Posterior cingulate gyrus (tissue), 11 donors: ENCODE measurements at regions not wholly inside any gene's neighbourhood (a gene's known extent, or its start where the extent isn't known, plus 50 kb on each side); places are given as distances from the start of the nearest gene placed in this dataset.
A peak's percentile ranks its signal among the peaks of the same experiment; 100 is the strongest.
"Not testable (repeated sequence)": the region's sequence is repeated elsewhere in the genome, so short reads cannot be mapped to it uniquely, and the experiment has no call there.

Source experiments
- DNase-seq, 10 donors: peaks; one replicate each; pipeline versions ENCODE4 v3.0.0 to v3.0.0-alpha.2; 2020 to 2021; ENCODE audit warnings: mixed read lengths in 3 of 10
- intact Hi-C: fragments of 100-400 bp; cut with DNase I; formaldehyde crosslinking; loops from one replicate; pipeline ENCODE4 v1.15.1; 2023

DNA sequence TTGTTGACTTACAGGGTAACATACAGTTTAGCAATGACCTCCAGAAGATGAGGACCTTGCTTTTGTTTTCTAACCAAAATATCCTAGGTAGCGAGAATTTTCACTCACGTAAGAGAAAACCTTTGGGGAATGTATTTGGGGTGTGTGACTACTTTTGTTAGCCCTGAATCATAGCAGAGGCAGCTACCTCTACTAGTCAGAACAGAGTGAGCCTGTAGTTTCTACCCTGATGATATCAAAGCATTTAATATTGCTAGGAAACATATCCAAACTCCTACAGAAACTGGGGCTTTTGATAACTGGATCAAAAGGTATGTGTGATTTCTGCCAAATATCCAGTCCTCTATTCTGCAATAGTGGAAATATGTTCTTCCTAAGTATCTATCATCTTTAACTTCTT, 462.6 kb upstream of the ZEB2 start:
- no peak for DNase-seq
- intact Hi-C loops: no loop called here

DNA sequence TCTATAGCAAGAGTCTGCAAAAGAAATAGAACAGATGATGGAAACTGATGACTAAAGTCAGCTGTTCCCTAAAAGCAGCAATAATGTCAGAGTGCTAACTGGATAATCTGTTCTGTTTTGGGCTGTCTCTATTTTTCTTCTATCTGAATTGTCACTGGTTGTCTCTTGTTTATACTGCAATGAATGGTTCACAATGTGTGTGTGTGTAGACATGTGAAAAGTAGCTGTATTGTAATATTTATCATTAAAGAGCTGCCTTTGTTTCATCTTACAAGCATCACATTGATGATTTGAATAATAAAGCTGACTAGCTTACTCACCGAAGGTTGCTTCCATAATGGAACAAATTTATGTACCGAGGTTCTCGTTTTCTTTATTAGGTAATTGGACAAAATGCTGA, 456.0 kb upstream of the ZEB2 start:
- intact Hi-C loops: no loop called here
- DNase-seq: no peak

DNA sequence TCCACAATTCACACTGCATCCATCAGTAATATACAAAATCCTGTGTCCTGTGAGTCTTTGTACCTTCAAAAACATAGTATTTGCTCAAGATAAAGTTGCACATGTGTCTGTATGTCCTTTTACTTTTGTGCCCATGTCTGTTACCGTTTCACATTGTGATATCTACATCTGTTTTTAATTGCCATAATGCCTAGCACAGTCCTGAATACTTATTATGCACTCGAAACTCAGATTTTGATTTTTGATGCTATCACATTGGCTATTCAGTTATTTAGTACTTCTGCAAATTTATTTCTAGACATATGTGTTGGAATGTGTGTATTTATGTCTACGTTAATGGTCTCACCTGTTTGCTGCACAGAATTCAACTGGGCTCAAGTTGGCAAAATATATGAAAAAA, 452.8 kb upstream of the ZEB2 start:
- intact Hi-C loops: no loop called here
- DNase-seq: no peak

DNA sequence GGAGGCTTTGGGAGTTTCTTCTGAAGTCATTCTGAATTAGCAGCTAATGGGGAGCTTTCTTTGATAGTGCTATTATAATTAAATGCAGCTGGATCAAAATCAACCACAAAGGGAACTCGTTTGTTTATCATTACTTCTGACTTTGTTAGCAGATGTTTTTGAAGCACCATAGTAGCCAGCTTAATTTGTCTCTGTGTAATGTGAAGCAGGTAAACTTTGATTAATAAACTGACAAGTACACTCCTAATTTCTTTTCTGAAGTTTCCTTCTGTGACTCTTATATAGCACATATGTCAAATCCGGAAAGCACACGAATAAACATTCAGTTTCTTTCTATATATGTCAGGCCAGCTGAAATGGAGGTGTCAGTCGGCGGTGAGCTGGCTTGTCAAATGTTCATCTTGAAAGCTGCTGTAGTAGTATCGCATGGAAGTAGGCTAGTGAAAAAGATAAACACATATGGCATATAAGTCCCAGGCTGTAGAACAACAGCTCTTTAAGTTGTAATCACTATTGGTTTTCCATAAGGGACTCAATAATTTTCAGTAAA, 451.9 kb upstream of the ZEB2 start:
- intact Hi-C loops: no loop called here
- no peak for DNase-seq

DNA sequence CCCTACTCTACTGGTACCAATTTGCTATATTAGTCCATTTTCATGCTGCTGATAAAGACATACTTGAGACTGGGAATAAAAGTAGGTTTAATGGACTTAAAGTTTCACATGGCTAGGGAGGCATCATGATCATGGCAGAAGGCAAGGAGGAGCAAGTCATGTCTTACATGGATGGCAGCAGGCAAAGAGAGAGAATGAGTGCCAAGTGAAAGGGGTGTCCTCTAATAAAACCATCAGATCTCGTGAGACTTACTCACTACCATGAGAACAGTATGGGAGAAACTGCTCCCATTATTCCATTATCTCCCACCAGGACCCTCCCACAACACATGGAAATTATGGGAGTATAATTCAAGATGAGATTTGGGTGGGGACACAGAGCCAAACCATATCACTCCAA, 450.5 kb upstream of the ZEB2 start:
- DNase-seq, intact Hi-C loops: not testable (repeated sequence)

DNA sequence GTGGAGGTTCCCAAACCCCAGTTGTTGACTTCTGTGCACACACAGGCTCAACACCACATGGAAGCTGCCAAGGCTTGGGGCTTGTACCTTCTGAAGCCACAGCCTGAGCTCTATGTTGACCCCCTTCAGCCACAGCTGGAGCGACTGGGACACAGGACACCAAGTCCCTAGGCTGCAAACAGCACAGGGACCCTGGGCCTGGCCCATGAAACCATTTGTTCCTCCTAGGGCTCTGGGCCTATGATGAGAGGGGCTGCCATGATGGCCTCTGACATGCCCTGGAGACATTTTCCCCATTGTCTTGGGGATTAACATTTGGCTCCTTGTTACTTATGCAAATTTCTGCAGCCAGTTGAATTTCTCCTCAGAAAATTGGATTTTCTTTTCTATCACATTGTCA, 449.6 kb upstream of the ZEB2 start:
- intact Hi-C loops: not testable (repeated sequence)
- peak in 1 of 10 donors; percentile 50 for DNase-seq

DNA sequence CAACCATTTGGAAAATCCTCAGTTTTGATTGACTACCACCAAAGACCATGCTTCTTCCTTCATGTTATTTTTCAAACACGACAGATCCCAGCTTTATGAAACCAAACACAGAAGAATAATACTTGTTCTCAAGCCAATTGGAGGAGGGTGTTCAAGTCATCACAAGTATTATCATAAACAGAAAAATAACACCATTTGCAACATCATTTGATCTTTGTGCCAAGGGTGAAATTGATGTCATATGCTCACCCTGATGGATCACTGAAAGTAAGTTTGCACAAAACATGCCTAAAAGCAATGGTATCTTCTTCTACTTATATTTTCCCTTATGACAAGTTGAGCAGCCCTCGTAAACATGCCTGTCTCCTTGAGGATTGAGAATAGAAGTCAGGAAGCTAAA, 448.0 kb upstream of the ZEB2 start:
- intact Hi-C loops: no loop called here

DNA sequence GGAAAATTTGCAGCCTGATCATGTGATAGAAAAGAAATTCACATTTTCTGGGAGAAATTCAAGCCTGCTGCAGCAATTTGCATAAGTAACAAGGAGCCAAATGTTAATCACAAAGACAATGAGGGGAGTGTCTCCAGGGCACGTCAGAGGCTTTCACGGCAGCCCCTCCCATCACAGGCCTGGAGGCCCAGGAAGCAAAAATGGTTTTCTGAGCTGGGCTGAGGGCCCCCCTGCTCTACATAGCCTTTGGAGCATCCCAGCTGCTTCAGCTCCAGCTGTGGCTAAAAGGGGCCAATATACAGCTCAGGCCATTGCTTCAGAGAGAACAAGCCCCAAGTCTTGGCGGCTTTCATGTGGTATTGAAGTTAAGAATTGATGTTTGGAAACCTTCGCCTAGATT, 445.3 kb upstream of the ZEB2 start:
- intact Hi-C loops: no loop called here

More for the DNA sequence above, 448.0 kb upstream of the ZEB2 start:
- no peak for DNase-seq

DNA sequence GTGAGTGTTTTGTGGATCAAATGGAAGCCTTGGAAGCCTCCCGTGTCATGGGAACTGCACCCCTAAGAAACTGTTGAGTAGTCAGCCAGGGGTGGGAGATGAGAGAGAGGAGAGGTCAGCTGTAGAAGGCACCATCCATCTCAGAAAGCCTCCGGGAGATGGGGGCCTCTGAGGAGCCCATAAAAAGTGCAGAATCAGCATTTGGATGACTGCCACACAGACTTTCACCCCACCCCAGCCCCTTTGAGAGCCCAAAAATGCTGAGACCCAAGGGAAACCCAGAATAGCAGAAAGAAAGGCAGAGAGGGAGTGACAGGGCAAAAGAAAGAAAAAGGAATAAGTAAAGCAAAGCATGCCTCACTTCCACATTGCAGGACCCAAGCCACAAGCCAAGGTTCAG, 443.1 kb upstream of the ZEB2 start:
- no peak for DNase-seq
- intact Hi-C loops: no loop called here

More for the DNA sequence above, 445.3 kb upstream of the ZEB2 start:
- DNase-seq: no peak

DNA sequence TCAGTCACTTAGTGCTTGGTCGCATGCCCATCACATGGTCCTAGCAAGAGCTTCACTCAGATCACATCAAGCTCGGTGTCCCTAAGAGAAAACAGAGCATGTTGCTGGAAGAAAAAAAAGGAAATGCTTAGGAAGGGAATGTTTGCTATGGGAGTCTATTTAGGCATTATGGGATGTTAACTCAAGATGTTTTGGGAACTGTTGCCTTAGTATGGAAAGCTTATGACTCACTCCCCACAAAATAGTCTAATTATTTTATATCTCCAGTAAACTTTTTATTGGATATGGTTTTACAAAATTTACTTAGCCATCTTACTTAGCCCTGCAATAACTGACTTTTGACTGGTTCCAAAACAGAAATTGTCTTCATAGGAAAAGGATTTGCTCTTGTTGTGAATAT, 439.5 kb upstream of the ZEB2 start:
- intact Hi-C loops: no loop called here
- no peak for DNase-seq

DNA sequence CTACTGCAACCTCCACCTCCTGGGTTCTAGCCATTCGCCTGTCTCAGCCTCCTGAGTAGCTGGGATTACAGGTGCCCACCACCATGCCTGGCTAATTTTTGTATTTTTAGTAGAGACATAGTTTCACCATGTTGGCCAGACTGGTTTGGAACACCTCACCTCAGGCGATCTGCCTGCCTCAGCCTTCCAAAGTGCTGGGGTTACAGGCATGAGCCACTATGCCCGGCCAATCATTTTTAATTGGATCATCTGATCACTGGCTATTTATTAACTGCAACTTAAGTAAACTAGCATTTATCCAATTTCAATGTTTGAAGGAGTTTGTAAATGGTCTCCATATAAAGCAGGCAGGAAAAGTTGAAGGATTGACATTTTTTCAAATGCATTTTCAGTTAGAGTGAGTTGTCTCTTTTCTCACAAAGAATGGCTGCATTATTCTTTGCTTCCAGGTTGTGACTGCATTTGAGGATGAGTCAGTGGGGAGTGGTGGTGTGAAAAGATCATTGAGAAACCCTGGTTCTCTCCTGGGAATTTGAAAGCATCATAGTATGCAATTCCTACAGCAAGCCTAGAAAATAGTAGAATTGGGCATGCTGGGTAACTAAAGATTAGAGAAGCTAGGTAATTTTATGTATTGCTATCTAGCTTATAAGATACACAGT, 431.1 kb upstream of the ZEB2 start:
- intact Hi-C loops: no loop called here
- DNase-seq: no peak

DNA sequence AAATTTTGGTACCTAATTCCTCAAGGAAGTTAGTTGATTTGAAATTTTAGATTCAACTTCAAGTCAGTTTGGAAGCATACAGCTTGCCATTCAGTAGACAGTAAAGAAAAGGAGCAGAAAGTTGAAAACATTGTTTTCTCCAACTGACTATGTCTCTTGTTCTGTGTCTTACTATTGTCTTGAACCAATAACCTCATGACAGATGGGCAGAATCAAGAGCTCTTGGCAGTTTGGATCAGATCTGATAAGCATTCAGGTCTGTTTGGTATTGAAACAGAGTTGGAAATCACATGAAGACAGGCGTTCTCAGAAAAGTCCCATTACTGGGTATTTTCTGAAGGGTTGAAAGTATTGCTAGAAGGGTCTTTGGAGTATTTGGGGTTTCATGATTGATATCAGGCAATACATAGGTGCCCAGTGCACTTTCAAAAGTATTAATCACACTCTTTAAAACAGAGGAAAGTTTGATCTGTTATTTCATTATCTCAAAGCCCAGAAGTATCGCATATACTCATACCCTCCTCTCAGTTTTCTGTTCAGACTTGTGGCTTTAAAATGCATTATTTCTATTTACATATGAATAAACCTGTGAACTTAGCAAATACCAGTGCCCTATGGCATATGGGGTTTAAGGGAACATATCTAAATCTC, 428.4 kb upstream of the ZEB2 start:
- no peak for DNase-seq
- intact Hi-C loops: no loop called here

DNA sequence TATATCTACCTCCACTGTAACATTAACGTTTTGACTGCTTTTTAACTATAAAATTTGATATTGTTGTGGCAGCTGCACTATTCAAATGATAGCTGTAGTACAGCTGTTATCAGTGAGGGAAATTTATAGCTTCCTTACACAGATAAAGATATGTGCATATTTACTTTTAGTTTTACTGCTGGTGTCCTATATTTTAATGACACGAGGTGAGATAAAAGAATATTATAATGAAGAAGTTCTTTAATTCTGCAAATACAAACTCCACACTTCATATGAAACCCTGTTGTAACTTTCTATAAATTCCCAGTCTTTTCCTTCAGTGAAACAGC, 427.8 kb upstream of the ZEB2 start:
- intact Hi-C loops: no loop called here
- no peak for DNase-seq

DNA sequence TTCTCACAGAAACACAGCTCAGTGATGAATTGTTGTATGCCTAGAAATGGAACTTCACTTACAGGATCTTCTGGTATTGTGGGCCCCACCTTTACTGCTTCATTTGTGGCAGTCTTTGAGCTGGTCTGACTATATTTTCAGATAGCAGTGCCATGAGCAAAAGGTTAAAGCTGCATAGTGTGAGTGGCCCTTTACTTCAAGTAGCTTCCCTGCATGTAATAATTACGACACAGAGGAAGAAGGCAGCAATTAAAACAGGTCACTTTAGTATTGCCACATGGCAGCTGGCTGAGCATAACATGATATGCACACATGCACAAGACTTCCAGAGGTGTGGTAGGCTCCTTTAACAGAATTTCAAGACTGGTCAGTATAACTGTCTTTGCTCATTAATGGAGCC, 426.3 kb upstream of the ZEB2 start:
- intact Hi-C loops: no loop called here
- no peak for DNase-seq

DNA sequence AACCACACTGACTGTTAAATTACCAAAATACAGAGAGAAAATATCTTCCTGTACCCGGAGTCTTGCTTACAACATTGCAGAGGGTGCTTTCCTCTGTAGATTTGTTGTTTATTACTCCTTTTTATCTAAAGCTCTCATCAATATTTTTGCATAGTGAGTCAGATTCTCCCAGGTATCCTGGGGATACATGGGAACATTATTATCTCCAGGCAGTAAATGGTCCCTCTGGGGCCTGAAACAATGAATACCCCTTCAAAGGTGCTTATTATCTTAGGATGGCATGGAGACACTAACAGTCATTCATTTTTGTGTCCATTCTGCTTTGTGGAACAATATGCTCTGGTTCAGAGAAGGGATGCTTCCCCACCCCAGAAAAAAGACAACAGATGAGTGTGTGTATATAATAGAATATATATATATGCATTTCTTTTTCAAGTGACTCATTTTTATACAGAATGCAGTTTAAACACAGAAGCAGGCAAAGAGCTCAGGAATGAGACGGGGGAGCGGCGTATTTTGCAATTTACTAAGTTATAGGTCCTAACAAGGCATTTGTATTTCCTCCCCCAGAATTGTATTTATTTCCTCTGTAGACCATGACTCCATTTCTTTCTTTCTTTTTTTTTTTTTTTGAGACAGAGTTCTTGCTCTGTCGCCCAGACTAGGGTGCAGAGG, 424.8 kb upstream of the ZEB2 start:
- intact Hi-C loops: no loop called here
- DNase-seq: no peak

DNA sequence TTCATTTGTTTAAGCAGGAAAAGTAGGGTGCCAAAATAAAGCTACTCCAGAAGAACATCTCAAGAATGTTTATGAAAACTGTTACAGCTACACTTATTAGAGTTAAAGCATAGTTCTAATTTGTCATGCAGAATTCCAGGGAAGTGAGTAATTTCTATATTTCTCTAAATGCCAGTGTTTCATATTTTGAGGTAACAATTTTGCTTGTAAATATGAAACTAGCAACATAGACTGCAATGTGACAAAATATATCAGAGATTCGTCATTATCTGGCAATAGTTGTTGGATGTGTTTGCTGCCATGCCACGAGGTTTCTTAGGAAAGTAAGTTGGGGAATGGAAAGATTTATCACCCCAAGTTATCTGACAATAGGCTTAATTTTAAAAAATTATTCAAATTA, 424.1 kb upstream of the ZEB2 start:
- intact Hi-C loops: no loop called here
- no peak for DNase-seq

DNA sequence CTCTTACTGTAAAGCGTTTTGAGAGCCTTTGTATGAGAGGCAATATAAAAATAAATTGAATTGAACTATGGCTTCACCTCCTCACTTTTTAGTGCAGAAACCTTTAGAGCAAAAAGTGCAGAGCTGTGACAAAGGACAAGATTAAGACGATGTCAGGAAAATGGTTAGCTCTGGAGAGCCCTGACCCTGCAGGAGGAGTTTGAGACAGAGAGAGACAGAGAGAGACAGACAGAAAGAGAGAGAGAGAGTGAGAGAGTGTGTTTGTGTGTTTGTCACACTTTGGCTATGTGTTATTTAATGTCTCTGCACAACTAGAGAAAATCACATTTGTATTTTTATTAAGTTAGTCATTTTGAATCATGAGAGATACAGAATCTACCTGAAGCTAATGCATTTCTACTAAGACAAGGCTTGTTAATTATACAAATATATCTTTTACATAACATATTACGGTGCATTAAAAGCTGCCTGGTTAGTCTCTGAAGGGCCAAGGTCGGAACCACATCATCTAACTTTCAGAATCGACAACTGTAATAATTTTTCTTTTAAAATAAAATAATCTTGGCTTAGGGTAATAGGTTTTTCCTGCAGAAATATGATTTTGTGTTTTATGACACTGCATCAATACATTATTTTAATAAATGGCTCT, 423.5 kb upstream of the ZEB2 start:
- intact Hi-C loops: no loop called here
- no peak for DNase-seq

DNA sequence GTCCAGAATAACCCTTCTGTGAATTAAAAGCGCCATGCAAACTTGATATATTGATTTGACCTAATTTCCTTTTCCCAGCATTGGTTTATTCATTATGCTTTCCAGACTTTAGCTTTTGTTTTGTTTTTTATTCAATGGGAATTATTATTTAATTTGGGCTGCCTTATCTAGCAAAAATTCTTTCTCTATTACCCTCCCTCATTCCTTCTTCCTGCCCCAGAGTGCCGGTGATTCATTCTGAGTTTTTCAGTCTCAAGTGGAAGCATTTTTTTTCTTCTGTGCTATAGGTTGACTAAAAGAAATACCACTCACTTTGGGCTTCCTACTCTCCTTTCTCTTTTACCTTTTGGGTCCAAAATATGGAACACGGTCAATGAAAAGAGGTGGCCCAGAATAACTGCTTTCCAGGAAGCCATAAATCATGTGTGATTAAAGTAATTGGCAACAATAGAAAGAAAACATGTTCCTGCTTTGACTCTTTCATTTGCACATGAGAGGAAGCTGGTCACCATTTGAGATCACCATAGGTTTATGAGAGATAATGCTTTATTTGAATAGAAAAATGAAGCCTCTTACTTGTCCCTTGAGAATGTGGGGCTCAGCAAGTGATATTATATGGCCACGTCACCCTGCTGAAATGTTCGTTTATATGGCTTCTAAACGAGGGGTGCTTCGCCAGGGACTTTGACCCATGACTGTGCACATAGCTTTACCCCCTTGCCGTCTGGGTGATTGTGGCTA, 422.8 kb upstream of the ZEB2 start:
- DNase-seq: no peak
- intact Hi-C loops: no loop called here

DNA sequence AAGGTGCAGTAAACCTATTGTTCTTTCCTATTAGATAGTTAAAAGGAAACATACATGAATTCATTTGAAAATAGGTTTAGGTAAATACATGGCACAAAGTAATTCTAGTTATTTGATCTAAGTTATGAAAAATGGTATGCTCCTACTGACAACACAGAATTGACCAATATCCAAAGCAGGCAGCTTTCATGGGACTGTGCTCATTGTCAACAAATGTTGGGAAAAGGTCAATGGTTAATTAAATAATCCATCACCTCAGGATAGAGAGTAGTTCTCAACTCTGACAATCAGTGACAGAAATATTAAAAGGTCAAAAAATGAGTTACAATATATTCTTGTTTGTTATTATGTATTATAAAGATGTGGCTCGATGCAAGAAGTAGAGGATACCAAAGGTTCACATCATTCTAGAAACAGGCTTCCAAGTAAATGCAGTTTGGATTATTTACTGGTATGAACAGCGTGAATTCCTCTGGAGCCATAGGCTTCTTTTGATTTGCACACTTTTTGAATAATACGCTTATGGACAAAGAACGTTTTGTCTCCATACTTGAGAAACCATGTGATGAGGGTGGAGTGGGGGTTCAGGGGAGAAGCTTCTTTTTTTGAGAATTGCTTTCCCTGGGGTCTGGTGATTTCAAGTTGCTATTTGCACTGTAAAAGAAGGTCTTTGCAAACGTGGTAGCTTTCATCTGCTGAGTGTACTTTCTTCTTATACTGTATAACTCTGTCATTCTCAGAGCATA, 422.0 kb upstream of the ZEB2 start:
- intact Hi-C loops: no loop called here
- DNase-seq: no peak

DNA sequence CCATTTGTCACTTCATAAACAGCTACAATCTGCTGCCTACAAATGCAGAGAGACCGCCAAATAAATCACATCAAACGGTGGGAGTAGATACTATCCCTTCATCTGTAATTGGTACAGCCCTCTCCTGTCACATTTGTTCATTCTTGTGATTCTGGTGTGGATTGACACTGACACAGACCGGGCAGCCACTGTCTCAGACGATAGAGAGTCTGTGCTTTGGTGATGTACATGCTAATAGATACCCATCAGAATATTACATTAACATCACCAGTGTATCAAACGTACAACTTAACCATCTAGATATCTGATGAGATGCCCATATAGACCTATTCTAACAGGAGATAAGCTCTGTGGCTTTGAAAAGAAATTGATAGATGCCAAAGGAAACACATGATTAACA, 419.7 kb upstream of the ZEB2 start:
- intact Hi-C loops: no loop called here
- DNase-seq: no peak
